GM19351 (cell line): ENCODE measurements at regions not wholly inside any gene's neighbourhood (a gene's known extent, or its start where the extent isn't known, plus 50 kb on each side); places are given as distances from the start of the nearest gene placed in this dataset.
"Not testable (repeated sequence)": the region's sequence is repeated elsewhere in the genome, so short reads cannot be mapped to it uniquely, and the experiment has no call there.

Source experiments
- ATAC-seq: cut with Tn5 transposase; IDR thresholded peaks from one replicate; pipeline ENCODE4 v1.9.1; 2021; ENCODE audit warnings: mild to moderate bottlenecking, moderate library complexity; ENCODE audit not compliant: unreplicated experiment

- ATAC-seq: peak; percentile 69
These were observed 449.5 kb upstream of the CAMK1G start for GRCh38 chr1:209134001-209134400.

GRCh38 chr1:209143916-209144315, 439.6 kb upstream of the CAMK1G start:
- ATAC-seq: no peak

GRCh38 chr1:209150114-209150513, 433.4 kb upstream of the CAMK1G start:
- ATAC-seq: no peak

GRCh38 chr1:209153411-209153810, 430.1 kb upstream of the CAMK1G start:
- no peak for ATAC-seq

- no peak for ATAC-seq
These were observed 428.6 kb upstream of the CAMK1G start for GRCh38 chr1:209154912-209155311.

GRCh38 chr1:209155546-209155945, 428.0 kb upstream of the CAMK1G start:
- no peak for ATAC-seq

GRCh38 chr1:209156991-209157390, 426.5 kb upstream of the CAMK1G start:
- no peak for ATAC-seq

GRCh38 chr1:209157546-209158249, 425.8 kb upstream of the CAMK1G start:
- ATAC-seq: no peak

GRCh38 chr1:209158851-209159250, 424.7 kb upstream of the CAMK1G start:
- ATAC-seq: no peak

- no peak for ATAC-seq
These were observed 423.3 kb upstream of the CAMK1G start for GRCh38 chr1:209160230-209160629.

GRCh38 chr1:209162651-209163050, 420.9 kb upstream of the CAMK1G start:
- no peak for ATAC-seq

GRCh38 chr1:209168204-209168603, 415.3 kb upstream of the CAMK1G start:
- ATAC-seq: no peak

- no peak for ATAC-seq
These were observed 412.4 kb upstream of the CAMK1G start for GRCh38 chr1:209171151-209171550.

- ATAC-seq: no peak
These were observed 411.2 kb upstream of the CAMK1G start for GRCh38 chr1:209172286-209172685.

GRCh38 chr1:209172792-209173542, 410.5 kb upstream of the CAMK1G start:
- not testable (repeated sequence) for ATAC-seq

- ATAC-seq: not testable (repeated sequence)
These were observed 409.7 kb upstream of the CAMK1G start for GRCh38 chr1:209173796-209174195.

- no peak for ATAC-seq
These were observed 406.6 kb upstream of the CAMK1G start for GRCh38 chr1:209176866-209177430.

GRCh38 chr1:209183195-209183594, 400.3 kb upstream of the CAMK1G start:
- ATAC-seq: no peak

GRCh38 chr1:209187589-209187988, 395.9 kb upstream of the CAMK1G start:
- no peak for ATAC-seq

GRCh38 chr1:209190591-209191261, 392.8 kb upstream of the CAMK1G start:
- peak; percentile 96 for ATAC-seq

- ATAC-seq: no peak
These were observed 392.3 kb upstream of the CAMK1G start for GRCh38 chr1:209191262-209191634.

GRCh38 chr1:209196140-209196539, 387.4 kb upstream of the CAMK1G start:
- ATAC-seq: no peak
